Osteoblast (primary cell): ENCODE measurements at regions not wholly inside any gene's neighbourhood (a gene's known extent, or its start where the extent isn't known, plus 50 kb on each side); places are given as distances from the start of the nearest gene placed in this dataset.

Experiments used
- DNase-seq: peaks from one replicate; pipeline ENCODE4 v3.0.0; 2011; ENCODE audit warnings: low spot score, mixed read lengths; ENCODE audit not compliant: insufficient read length; ENCODE audit errors: missing footprints
- H2AFZ ChIP-seq: 2 replicates; pipeline ENCODE4 v1.6.0; 2011; ENCODE audit warnings: mild to moderate bottlenecking, low read length
- H3K27ac ChIP-seq: 2 replicates; pipeline ENCODE4 v1.5.1; 2011; ENCODE audit warnings: mild to moderate bottlenecking, low read depth, low read length, moderate library complexity
- H3K27me3 ChIP-seq: 2 replicates; pipeline ENCODE4 v1.6.0; 2012; ENCODE audit warnings: mild to moderate bottlenecking, control low read depth, inconsistent platforms, low read length, moderate library complexity; ENCODE audit not compliant: insufficient read depth
- H3K36me3 ChIP-seq: 2 replicates; pipeline ENCODE4 v1.5.1; 2011; ENCODE audit warnings: mild to moderate bottlenecking, low read length, control low read depth, moderate library complexity; ENCODE audit not compliant: insufficient read depth
- H3K4me1 ChIP-seq: 2 replicates; pipeline ENCODE4 v1.5.1; 2011; ENCODE audit warnings: mild to moderate bottlenecking, low read length, control low read depth, moderate library complexity; ENCODE audit not compliant: insufficient read depth
- H3K4me2 ChIP-seq: 2 replicates; pipeline ENCODE4 v1.6.0; 2011; ENCODE audit warnings: mild to moderate bottlenecking, low read length; ENCODE audit not compliant: insufficient read depth
- H3K4me3 ChIP-seq: fragments of 200-600 bp; sonication (generic); 3 replicates; pipeline ENCODE4 v1.5.1; 2012; ENCODE audit warnings: mild to moderate bottlenecking, low read length, inconsistent platforms; ENCODE audit not compliant: insufficient read depth
- H3K79me2 ChIP-seq: 2 replicates; pipeline ENCODE4 v1.6.0; 2012; ENCODE audit warnings: mild to moderate bottlenecking, low read length, control low read depth, inconsistent platforms; ENCODE audit not compliant: insufficient read depth
- H3K9me3 ChIP-seq: 2 replicates; pipeline ENCODE4 v1.5.1; 2011; ENCODE audit warnings: low read depth, low read length, control low read depth
- H4K20me1 ChIP-seq: 2 replicates; pipeline ENCODE4 v1.6.0; 2012; ENCODE audit warnings: mild to moderate bottlenecking, low read length, control low read depth; ENCODE audit not compliant: insufficient read depth
- TF ChIP-seq, protein P1 (sequence below): IDR thresholded peaks from 2 replicates; pipeline ENCODE4 v1.5.1; 2011; ENCODE audit warnings: mild to moderate bottlenecking, low read depth, low read length, moderate library complexity; ENCODE audit errors: extremely low read depth

DNA sequence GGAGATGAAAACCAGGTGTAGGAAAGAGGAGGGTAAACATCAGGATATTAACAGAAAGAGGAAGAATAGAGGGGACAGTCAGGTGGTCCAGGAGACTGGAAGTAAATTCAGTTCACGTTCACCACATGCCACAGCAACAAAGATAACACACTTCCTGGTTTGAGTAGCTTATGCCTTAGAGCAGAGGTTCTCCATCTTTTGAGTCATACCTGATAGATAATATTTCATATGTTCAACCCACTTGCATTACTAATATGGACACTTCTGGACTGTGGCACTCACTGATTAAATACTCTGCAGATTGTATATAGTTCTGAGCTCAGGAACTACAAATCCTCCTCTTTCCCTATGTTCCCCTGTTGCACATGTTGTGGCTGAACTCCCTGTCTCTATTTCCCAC, 179.9 kb upstream of the NR3C1 start:
- no peak overlapping the region for H3K27ac ChIP-seq
- no peaks in the 10 kb centered on the region for H3K4me1 ChIP-seq
- H3K36me3 ChIP-seq: no peaks in the 10 kb centered on the region
- no peaks in the 10 kb centered on the region for H3K27me3 ChIP-seq
- H4K20me1 ChIP-seq: no peaks in the 10 kb centered on the region
- H3K4me2 ChIP-seq: no peak overlapping the region
- no peak overlapping the region for H3K4me3 ChIP-seq
- H3K79me2 ChIP-seq: no peaks in the 10 kb centered on the region
- TF ChIP-seq, protein P1, sequence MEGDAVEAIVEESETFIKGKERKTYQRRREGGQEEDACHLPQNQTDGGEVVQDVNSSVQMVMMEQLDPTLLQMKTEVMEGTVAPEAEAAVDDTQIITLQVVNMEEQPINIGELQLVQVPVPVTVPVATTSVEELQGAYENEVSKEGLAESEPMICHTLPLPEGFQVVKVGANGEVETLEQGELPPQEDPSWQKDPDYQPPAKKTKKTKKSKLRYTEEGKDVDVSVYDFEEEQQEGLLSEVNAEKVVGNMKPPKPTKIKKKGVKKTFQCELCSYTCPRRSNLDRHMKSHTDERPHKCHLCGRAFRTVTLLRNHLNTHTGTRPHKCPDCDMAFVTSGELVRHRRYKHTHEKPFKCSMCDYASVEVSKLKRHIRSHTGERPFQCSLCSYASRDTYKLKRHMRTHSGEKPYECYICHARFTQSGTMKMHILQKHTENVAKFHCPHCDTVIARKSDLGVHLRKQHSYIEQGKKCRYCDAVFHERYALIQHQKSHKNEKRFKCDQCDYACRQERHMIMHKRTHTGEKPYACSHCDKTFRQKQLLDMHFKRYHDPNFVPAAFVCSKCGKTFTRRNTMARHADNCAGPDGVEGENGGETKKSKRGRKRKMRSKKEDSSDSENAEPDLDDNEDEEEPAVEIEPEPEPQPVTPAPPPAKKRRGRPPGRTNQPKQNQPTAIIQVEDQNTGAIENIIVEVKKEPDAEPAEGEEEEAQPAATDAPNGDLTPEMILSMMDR: no peak
- no peak overlapping the region for H2AFZ ChIP-seq
- H3K9me3 ChIP-seq: no peaks in the 10 kb centered on the region
- DNase-seq: no peak

- H3K4me3 ChIP-seq: no peak overlapping the region
- H3K4me1 ChIP-seq: no peaks in the 10 kb centered on the region
- no peaks in the 10 kb centered on the region for H4K20me1 ChIP-seq
- no peak overlapping the region for H3K4me2 ChIP-seq
- no peak overlapping the region for H2AFZ ChIP-seq
- H3K36me3 ChIP-seq: no peaks in the 10 kb centered on the region
- no peaks in the 10 kb centered on the region for H3K9me3 ChIP-seq
- H3K27me3 ChIP-seq: no peaks in the 10 kb centered on the region
- no peak overlapping the region for H3K27ac ChIP-seq
- H3K79me2 ChIP-seq: no peaks in the 10 kb centered on the region
- TF ChIP-seq, protein P1: no peak
- DNase-seq: no peak
These were observed 179.4 kb upstream of the NR3C1 start for GRCh38 chr5:143582869-143583268.

- no peaks in the 10 kb centered on the region for H4K20me1 ChIP-seq
- peaks cover 6% of the 10 kb centered on the region for H3K4me1 ChIP-seq
- no peak for DNase-seq
- H3K9me3 ChIP-seq: no peaks in the 10 kb centered on the region
- no peaks in the 10 kb centered on the region for H3K36me3 ChIP-seq
- TF ChIP-seq, protein P1: no peak
- H3K27ac ChIP-seq: no peak overlapping the region
- no peak overlapping the region for H2AFZ ChIP-seq
- H3K4me2 ChIP-seq: no peak overlapping the region
- no peak overlapping the region for H3K4me3 ChIP-seq
- H3K79me2 ChIP-seq: no peaks in the 10 kb centered on the region
- no peaks in the 10 kb centered on the region for H3K27me3 ChIP-seq
These were observed 178.7 kb upstream of the NR3C1 start for GRCh38 chr5:143582176-143582575.

DNA sequence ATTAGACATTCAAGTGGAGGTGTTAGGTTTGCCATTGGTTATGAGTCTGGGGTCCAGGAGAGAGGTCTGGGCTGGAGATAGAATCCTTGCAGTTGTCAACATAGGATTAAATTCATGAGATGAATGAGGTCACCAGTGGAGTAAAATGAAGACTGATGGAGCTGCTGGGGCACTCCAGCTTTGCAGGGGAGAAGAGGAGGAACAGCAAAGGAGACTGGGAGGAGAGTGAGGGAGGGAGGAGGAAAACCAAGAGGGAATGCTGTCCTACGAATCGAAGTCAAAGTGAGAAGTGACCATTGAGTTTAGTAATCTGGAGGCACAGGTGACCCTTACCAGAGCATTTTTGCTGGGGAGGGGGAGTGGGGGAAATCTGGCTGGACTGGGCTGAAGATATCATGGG, 178.2 kb upstream of the NR3C1 start:
- Histone ChIP-seq H3K4me2 (no peak overlapping the region), H3K4me3 (no peak overlapping the region), H3K36me3 (no peaks in the 10 kb centered on the region), H3K27me3 (no peaks in the 10 kb centered on the region), H3K27ac (no peak overlapping the region), H4K20me1 (no peaks in the 10 kb centered on the region), H3K79me2 (no peaks in the 10 kb centered on the region), H3K4me1 (peaks cover 11% of the 10 kb centered on the region), H3K9me3 (no peaks in the 10 kb centered on the region), H2AFZ (no peak overlapping the region)
- TF ChIP-seq, protein P1: no peak
- DNase-seq: no peak
